Stomach smooth muscle (tissue), 2 donors: ENCODE measurements at regions not wholly inside any gene's neighbourhood (a gene's known extent, or its start where the extent isn't known, plus 50 kb on each side); places are given as distances from the start of the nearest gene placed in this dataset.
"Not testable (repeated sequence)": the region's sequence is repeated elsewhere in the genome, so short reads cannot be mapped to it uniquely, and the experiment has no call there.

ENCODE experiments used
- H3K27ac ChIP-seq: one replicate; pipeline ENCODE4 v1.7.0; 2013; ENCODE audit warnings: mild to moderate bottlenecking, low read length, inconsistent platforms
- H3K27me3 ChIP-seq, 2 donors: one replicate each; pipeline ENCODE4 v1.7.0; 2013; ENCODE audit warnings: low read length in 2 of 2; ENCODE audit not compliant: insufficient read depth in 2 of 2, control insufficient read depth in 1 of 2
- H3K36me3 ChIP-seq, 2 donors: one replicate each; pipeline ENCODE4 v1.7.0; 2013; ENCODE audit warnings: low read length in 2 of 2; ENCODE audit not compliant: control insufficient read depth in 2 of 2, insufficient read depth in 2 of 2
- H3K4me1 ChIP-seq: one replicate; pipeline ENCODE4 v1.7.0; 2013; ENCODE audit warnings: low read length; ENCODE audit not compliant: control insufficient read depth, insufficient read depth
- H3K4me3 ChIP-seq, 2 donors: one replicate each; pipeline ENCODE4 v1.7.0; 2013; ENCODE audit warnings: low read length in 2 of 2
- H3K9ac ChIP-seq, 2 donors: one replicate each; pipeline ENCODE4 v1.7.0; 2013; ENCODE audit warnings: low read length in 2 of 2, mild to moderate bottlenecking in 1 of 2
- H3K9me3 ChIP-seq, 2 donors: one replicate each; pipeline ENCODE4 v1.7.0; 2013; ENCODE audit warnings: low read length in 2 of 2; ENCODE audit not compliant: control insufficient read depth in 2 of 2
- donor health status: healthy.
- donor health status: Pancreatic carcinoma.

- not testable (repeated sequence) for H3K4me3 ChIP-seq, H3K4me1 ChIP-seq, H3K36me3 ChIP-seq, H3K27ac ChIP-seq, H3K9ac ChIP-seq, H3K9me3 ChIP-seq, H3K27me3 ChIP-seq
Measured at GRCh38 chr2:87468429-87468981, 279.4 kb upstream of the PLGLB2 start.

- not testable (repeated sequence) for H3K4me3 ChIP-seq, H3K9ac ChIP-seq, H3K27me3 ChIP-seq, H3K9me3 ChIP-seq, H3K36me3 ChIP-seq, H3K27ac ChIP-seq, H3K4me1 ChIP-seq
Measured at GRCh38 chr2:87469180-87470151, 278.4 kb upstream of the PLGLB2 start.

GRCh38 chr2:87470381-87471380, 277.2 kb upstream of the PLGLB2 start:
- not testable (repeated sequence) for H3K4me1 ChIP-seq, H3K36me3 ChIP-seq, H3K27me3 ChIP-seq, H3K9me3 ChIP-seq, H3K9ac ChIP-seq, H3K27ac ChIP-seq, H3K4me3 ChIP-seq

- H3K27ac ChIP-seq, H3K9ac ChIP-seq, H3K27me3 ChIP-seq, H3K9me3 ChIP-seq, H3K4me1 ChIP-seq, H3K4me3 ChIP-seq, H3K36me3 ChIP-seq: not testable (repeated sequence)
Measured at GRCh38 chr2:87471478-87471877, 276.4 kb upstream of the PLGLB2 start.

GRCh38 chr2:87476223-87476872, 271.5 kb upstream of the PLGLB2 start:
- H3K4me1 ChIP-seq, H3K36me3 ChIP-seq, H3K27me3 ChIP-seq, H3K4me3 ChIP-seq, H3K9me3 ChIP-seq, H3K9ac ChIP-seq, H3K27ac ChIP-seq: not testable (repeated sequence)

- not testable (repeated sequence) for H3K27ac ChIP-seq, H3K4me3 ChIP-seq, H3K9me3 ChIP-seq, H3K4me1 ChIP-seq, H3K27me3 ChIP-seq, H3K36me3 ChIP-seq, H3K9ac ChIP-seq
Measured at GRCh38 chr2:87476936-87477335, 271.0 kb upstream of the PLGLB2 start.

- not testable (repeated sequence) for H3K27me3 ChIP-seq, H3K27ac ChIP-seq, H3K9ac ChIP-seq, H3K9me3 ChIP-seq, H3K4me1 ChIP-seq, H3K4me3 ChIP-seq, H3K36me3 ChIP-seq
Measured at GRCh38 chr2:87477669-87478428, 270.0 kb upstream of the PLGLB2 start.

- not testable (repeated sequence) for H3K27ac ChIP-seq, H3K9ac ChIP-seq, H3K4me3 ChIP-seq, H3K27me3 ChIP-seq, H3K4me1 ChIP-seq, H3K36me3 ChIP-seq, H3K9me3 ChIP-seq
Measured at GRCh38 chr2:87478911-87479310, 269.0 kb upstream of the PLGLB2 start.

GRCh38 chr2:87483093-87483680, 264.7 kb upstream of the PLGLB2 start:
- not testable (repeated sequence) for H3K27me3 ChIP-seq, H3K27ac ChIP-seq, H3K4me3 ChIP-seq, H3K36me3 ChIP-seq, H3K9me3 ChIP-seq, H3K4me1 ChIP-seq, H3K9ac ChIP-seq

GRCh38 chr2:87484363-87484762, 263.5 kb upstream of the PLGLB2 start:
- H3K9me3 ChIP-seq, H3K27me3 ChIP-seq, H3K36me3 ChIP-seq, H3K9ac ChIP-seq, H3K27ac ChIP-seq, H3K4me3 ChIP-seq, H3K4me1 ChIP-seq: not testable (repeated sequence)
